GM12878 (cell line): ENCODE measurements at regions not wholly inside any gene's neighbourhood (a gene's known extent, or its start where the extent isn't known, plus 50 kb on each side); places are given as distances from the start of the nearest gene placed in this dataset.

Source experiments
- ATAC-seq: fragments of 200-7000 bp; cut with Tn5 transposase; 3 replicates; pipeline ENCODE4 v1.9.1; 2020; ENCODE audit warnings: mild to moderate bottlenecking, moderate library complexity
- BruUV-seq: library from RNA; stranded (reverse); fragments of 400-500 nt; replicated peaks from 2 replicates; lab custom pipeline; 2021; lab: Mats Ljungman, UMichigan
- CTCF ChIA-PET: fragments of 300-600 bp; sonication (Branson Sonifier 250); formaldehyde crosslinking; extraction: SDS; loops from one replicate; lab custom pipeline; 2021; ENCODE audit warnings: inconsistent platforms; lab: Yijun Ruan, JAX
- POLR2A ChIA-PET: fragments of 350-600 bp; formaldehyde crosslinking; extraction: SDS; loops from one replicate; lab custom pipeline; 2021; ENCODE audit warnings: inconsistent platforms; lab: Charles Lee
- RAD21 ChIA-PET: fragments of 300-600 bp; sonication (Branson Sonifier 250); formaldehyde crosslinking; loops from one replicate; lab custom pipeline; 2023; ENCODE audit warnings: antibody characterized with exemption; ENCODE audit not compliant: unreplicated experiment; lab: Charles Lee
- SMC1A ChIA-PET: fragments of 300-600 bp; sonication (Branson Sonifier 250); formaldehyde crosslinking; loops from one replicate; lab custom pipeline; 2023; ENCODE audit not compliant: unreplicated experiment, uncharacterized antibody; lab: Charles Lee
- DNase-seq: peaks from one replicate; pipeline ENCODE4 v3.0.0-alpha.2; 2011; ENCODE audit warnings: low read depth, low spot score
- FAIRE-seq: peaks from 3 replicates; lab custom pipeline; 2011; peaks lifted over from hg19 to GRCh38; lab: Jason Lieb, UNC
- H2AFZ ChIP-seq: 2 replicates; pipeline ENCODE4 v1.6.0; 2011; ENCODE audit warnings: low read depth, low read length, control low read depth; ENCODE audit not compliant: control insufficient read depth
- H3K27ac ChIP-seq: 2 replicates; pipeline ENCODE4 v1.5.1; 2011; ENCODE audit warnings: control low read depth; ENCODE audit not compliant: control insufficient read depth, insufficient read depth
- H3K27me3 ChIP-seq, 2 experiments: replicated peaks in 1 of 2; 2 replicates each; pipeline versions ENCODE4 v1.6.0 to v1.6.1; 2011; ENCODE audit warnings: low read length in 1 of 2; ENCODE audit not compliant: control insufficient read depth in 2 of 2, insufficient read depth in 2 of 2
- H3K36me3 ChIP-seq, 2 experiments: 2 replicates each; pipeline ENCODE4 v1.5.1; 2011; ENCODE audit warnings: low read length in 1 of 2; ENCODE audit not compliant: control insufficient read depth in 2 of 2, insufficient read depth in 2 of 2
- H3K4me1 ChIP-seq: 2 replicates; pipeline ENCODE4 v1.6.1; 2011; ENCODE audit warnings: mild to moderate bottlenecking, low read length, moderate library complexity, mixed read lengths; ENCODE audit not compliant: control insufficient read depth, insufficient read depth
- H3K4me2 ChIP-seq: 2 replicates; pipeline ENCODE4 v1.6.0; 2011; ENCODE audit warnings: control low read depth; ENCODE audit not compliant: control insufficient read depth, insufficient read depth
- H3K4me3 ChIP-seq: fragments of 200-600 bp; sonication (generic); 2 replicates; pipeline ENCODE4 v1.5.1; 2016
- H3K79me2 ChIP-seq: 2 replicates; pipeline ENCODE4 v1.6.0; 2011; ENCODE audit warnings: low read length; ENCODE audit not compliant: control insufficient read depth, insufficient read depth
- H3K9ac ChIP-seq: 2 replicates; pipeline ENCODE4 v1.8.0; 2011; ENCODE audit warnings: low read length, control low read depth, mixed read lengths; ENCODE audit not compliant: control insufficient read depth, insufficient read depth
- H3K9me3 ChIP-seq: replicated peaks from 3 replicates; pipeline ENCODE4 v1.5.1; 2011; ENCODE audit warnings: mild to moderate bottlenecking, low read length; ENCODE audit not compliant: control insufficient read depth, insufficient read depth
- H4K20me1 ChIP-seq: 2 replicates; pipeline ENCODE4 v1.6.0; 2011; ENCODE audit not compliant: control insufficient read depth, insufficient read depth
- BCL11A ChIP-seq: IDR thresholded peaks from 2 replicates; pipeline ENCODE4 v1.6.1; 2011; ENCODE audit warnings: low read depth, low read length
- E2F4 ChIP-seq: IDR thresholded peaks from 2 replicates; pipeline ENCODE4 v1.6.1; 2012; ENCODE audit warnings: low read depth, low read length, improper control_type of control experiment
- IKZF2 ChIP-seq, 2 experiments: fragments of 450-650 bp; IDR thresholded peaks; 2 replicates each; pipeline ENCODE4 v1.6.1; 2017; ENCODE audit warnings: mild to moderate bottlenecking in 2 of 2, moderate library complexity in 2 of 2
- JUNB ChIP-seq: IDR thresholded peaks from 2 replicates; pipeline ENCODE4 v1.6.1; 2016; ENCODE audit warnings: antibody characterized with exemption, mild to moderate bottlenecking
- KAT2A ChIP-seq: conservative IDR thresholded peaks from 2 replicates; pipeline ENCODE4 v1.6.1; 2011; ENCODE audit warnings: low read depth, low read length; ENCODE audit not compliant: control insufficient read depth
- MAX ChIP-seq: IDR thresholded peaks from 2 replicates; pipeline ENCODE4 v1.6.1; 2012; ENCODE audit warnings: low read depth, low read length, improper control_type of control experiment
- NR2C2 ChIP-seq: IDR thresholded peaks from 2 replicates; pipeline ENCODE4 v1.6.1; 2011; ENCODE audit warnings: borderline replicate concordance, low read depth; ENCODE audit not compliant: control insufficient read depth, insufficient read length
- RELA ChIP-seq: fragments of 450-650 bp; IDR thresholded peaks from 2 replicates; pipeline ENCODE4 v1.8.0; 2014; ENCODE audit warnings: borderline replicate concordance; ENCODE audit not compliant: partially characterized antibody
- TCF3 ChIP-seq: IDR thresholded peaks from 2 replicates; pipeline ENCODE4 v1.6.1; 2012; ENCODE audit warnings: low read depth, mild to moderate bottlenecking, low read length, borderline replicate concordance; ENCODE audit not compliant: insufficient read depth
- YBX1 ChIP-seq: fragments of 450-650 bp; IDR thresholded peaks from 2 replicates; pipeline ENCODE4 v1.6.1; 2016; ENCODE audit warnings: antibody characterized with exemption
- WGBS: methylation state at CpG from one replicate; pipeline ENCODE4 v1.1.6; 2016; ENCODE audit warnings: low lambda C conversion rate; ENCODE audit not compliant: insufficient replicate concordance, insufficient coverage; ENCODE audit errors: missing lambda C conversion rate; 5-methylcytosine and 5-hydroxymethylcytosine counted together
- in situ Hi-C: fragments of 300-500 bp; cut with MboI; formaldehyde crosslinking; loops from 9 replicates; pipeline ENCODE4 v1.14.3; 2018; ENCODE audit warnings: mixed read lengths
- intact Hi-C: fragments of 100-400 bp; cut with micrococcal nuclease; formaldehyde crosslinking; loops from one replicate; pipeline ENCODE4 v1.14.2; 2022; ENCODE audit not compliant: unreplicated experiment
- TF ChIP-seq, protein P1 (sequence below): fragments of 450-650 bp; formaldehyde crosslinking; IDR thresholded peaks from 2 replicates; pipeline ENCODE4 v1.4.0; 2022; ENCODE audit warnings: mild to moderate bottlenecking, moderate library complexity

DNA sequence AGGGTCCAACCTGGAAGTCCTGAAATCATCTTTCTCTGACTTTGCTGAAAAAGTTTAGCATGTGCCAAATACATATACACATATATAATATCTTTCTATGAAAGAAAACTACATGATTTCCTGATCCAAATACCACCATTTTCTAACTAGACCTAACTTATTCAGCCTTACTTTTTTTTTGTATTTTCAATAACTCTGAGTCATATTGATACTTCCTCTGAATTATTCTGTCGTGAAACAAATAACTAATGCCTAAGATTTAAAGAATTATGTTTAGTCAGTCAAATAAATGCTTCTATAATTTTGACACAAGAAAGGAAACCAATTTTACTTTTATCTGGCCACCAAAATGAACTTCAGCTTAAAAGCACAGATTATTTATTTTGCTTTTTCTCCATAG, 760.2 kb upstream of the GBE1 start:
- H2AFZ ChIP-seq, result no peak overlapping the region
- POLR2A ChIA-PET, result no interaction called here
- RAD21 ChIA-PET, result no interaction called here
- no peak overlapping the region for H3K4me3 ChIP-seq
- H3K36me3 ChIP-seq, result no peaks in the 10 kb centered on the region
- H3K9me3 ChIP-seq, result no peaks in the 10 kb centered on the region
- no peak overlapping the region for H3K9ac ChIP-seq
- SMC1A ChIA-PET, result no interaction called here
- in situ Hi-C loops, result no loop called here
- no peak for FAIRE-seq
- no TSS peak for BruUV-seq
- WGBS, result 44% methylated on average over 1 of the region's 1 CpG
- no peak for DNase-seq
- TF ChIP-seq RELA (no peak), JUNB (peak; percentile 68)
- TF ChIP-seq, all 136 proteins: peak for 1
- ATAC-seq, result no peak
- H3K79me2 ChIP-seq, result no peaks in the 10 kb centered on the region
- CTCF ChIA-PET, result no interaction called here
- H3K27me3 ChIP-seq, result no peaks in the 10 kb centered on the region
- no peaks in the 10 kb centered on the region for H3K4me1 ChIP-seq
- no peak overlapping the region for H3K4me2 ChIP-seq
- intact Hi-C loops, result no loop called here
- no peak overlapping the region for H3K27ac ChIP-seq
- no peaks in the 10 kb centered on the region for H4K20me1 ChIP-seq

DNA sequence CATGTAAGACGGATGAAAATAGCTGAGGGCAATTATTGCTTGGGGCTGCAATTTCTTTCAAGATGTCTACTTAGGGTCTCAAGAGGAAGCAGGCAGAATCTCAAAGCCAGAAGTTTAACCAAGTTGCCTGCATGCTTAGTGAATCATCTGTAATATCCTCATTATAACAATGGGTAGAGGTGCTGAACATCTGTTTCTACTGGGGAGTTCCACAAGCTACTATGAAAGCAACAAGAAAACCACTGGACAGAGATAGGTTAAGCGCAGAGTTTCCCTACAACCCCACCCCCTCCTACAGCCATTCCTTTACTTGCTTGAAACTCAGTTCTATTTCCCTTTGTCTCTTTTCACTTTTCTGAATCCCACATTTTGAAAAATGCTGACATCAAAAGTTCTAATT, 759.4 kb upstream of the GBE1 start:
- POLR2A ChIA-PET, result no interaction called here
- H3K9me3 ChIP-seq, result no peaks in the 10 kb centered on the region
- CTCF ChIA-PET, result no interaction called here
- no peak overlapping the region for H3K4me2 ChIP-seq
- H3K9ac ChIP-seq, result no peak overlapping the region
- in situ Hi-C loops (no loop called here), intact Hi-C loops (no loop called here)
- ATAC-seq (peak; percentile 83), FAIRE-seq (no peak), DNase-seq (peak; percentile 7)
- H3K27ac ChIP-seq, result no peak overlapping the region
- H3K4me3 ChIP-seq, result no peak overlapping the region
- no peak overlapping the region for H2AFZ ChIP-seq
- RAD21 ChIA-PET, result no interaction called here
- no peaks in the 10 kb centered on the region for H3K4me1 ChIP-seq
- SMC1A ChIA-PET, result no interaction called here
- 0% methylated on average over 2 of the region's 2 CpGs for WGBS
- no peaks in the 10 kb centered on the region for H3K36me3 ChIP-seq
- no peaks in the 10 kb centered on the region for H4K20me1 ChIP-seq
- no peaks in the 10 kb centered on the region for H3K79me2 ChIP-seq
- no peaks in the 10 kb centered on the region for H3K27me3 ChIP-seq
- BruUV-seq, result no TSS peak
- TF ChIP-seq KAT2A (no peak), NR2C2 (no peak), IKZF2 (IDR thresholded peaks at IDR 0.05) (no peak), BCL11A (no peak), MAX (no peak), YBX1 (no peak), TCF3 (no peak), E2F4 (no peak)
- TF ChIP-seq, protein P1, sequence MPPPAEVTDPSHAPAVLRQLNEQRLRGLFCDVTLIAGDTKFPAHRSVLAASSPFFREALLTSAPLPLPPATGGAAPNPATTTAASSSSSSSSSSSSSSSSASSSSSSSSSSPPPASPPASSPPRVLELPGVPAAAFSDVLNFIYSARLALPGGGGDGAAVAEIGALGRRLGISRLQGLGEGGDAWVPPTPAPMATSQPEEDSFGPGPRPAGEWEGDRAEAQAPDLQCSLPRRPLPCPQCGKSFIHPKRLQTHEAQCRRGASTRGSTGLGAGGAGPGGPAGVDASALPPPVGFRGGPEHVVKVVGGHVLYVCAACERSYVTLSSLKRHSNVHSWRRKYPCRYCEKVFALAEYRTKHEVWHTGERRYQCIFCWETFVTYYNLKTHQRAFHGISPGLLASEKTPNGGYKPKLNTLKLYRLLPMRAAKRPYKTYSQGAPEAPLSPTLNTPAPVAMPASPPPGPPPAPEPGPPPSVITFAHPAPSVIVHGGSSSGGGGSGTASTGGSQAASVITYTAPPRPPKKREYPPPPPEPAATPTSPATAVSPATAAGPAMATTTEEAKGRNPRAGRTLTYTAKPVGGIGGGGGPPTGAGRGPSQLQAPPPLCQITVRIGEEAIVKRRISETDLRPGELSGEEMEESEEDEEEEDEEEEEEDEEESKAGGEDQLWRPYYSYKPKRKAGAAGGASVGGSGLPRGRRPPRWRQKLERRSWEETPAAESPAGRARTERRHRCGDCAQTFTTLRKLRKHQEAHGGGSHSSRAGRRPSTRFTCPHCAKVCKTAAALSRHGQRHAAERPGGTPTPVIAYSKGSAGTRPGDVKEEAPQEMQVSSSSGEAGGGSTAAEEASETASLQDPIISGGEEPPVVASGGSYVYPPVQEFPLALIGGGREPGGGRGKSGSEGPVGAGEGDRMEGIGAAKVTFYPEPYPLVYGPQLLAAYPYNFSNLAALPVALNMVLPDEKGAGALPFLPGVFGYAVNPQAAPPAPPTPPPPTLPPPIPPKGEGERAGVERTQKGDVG, result no peak
